ENCODE measurements at regions not wholly inside any gene's neighbourhood (a gene's known extent, or its start where the extent isn't known, plus 50 kb on each side); places are given as distances from the start of the nearest gene placed in this dataset.

DNA sequence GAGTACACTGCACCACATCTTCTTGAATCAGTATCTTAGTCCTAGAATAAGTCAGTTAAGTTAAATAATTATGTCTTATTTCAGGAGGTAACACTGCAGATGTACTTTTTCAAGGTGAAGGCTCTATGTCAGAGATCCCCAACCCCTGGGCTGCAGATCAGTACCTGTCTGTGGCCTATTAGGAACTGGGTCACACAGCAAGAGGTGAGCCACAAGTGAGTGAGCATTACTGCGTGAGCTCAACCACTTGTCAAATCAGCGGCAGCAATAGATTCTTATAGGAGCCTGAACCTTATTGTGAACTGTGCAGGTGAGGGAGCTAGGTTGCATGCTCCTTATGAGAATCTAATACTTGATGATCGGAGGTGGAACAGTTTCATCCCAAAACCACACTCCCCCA lies 851.9 kb upstream of the ALCAM start:
- Histone ChIP-seq H3K9me3 (no peaks in the 10 kb centered on the region), H3K36me3 (ENCODE audit: insufficient read depth in 1 of 2, low read depth in 1 of 2) (no peaks in the 10 kb centered on the region), H3K27ac (no peak overlapping the region), H3K4me3 (no peak overlapping the region), H3K4me1 (no peaks in the 10 kb centered on the region), H3K27me3 (ENCODE audit: insufficient read depth in 3 of 3, low read length in 2 of 3) (no peaks in the 10 kb centered on the region)
- DNase-seq (no peak), ATAC-seq (no peak)
- TF ChIP-seq, protein P1, sequence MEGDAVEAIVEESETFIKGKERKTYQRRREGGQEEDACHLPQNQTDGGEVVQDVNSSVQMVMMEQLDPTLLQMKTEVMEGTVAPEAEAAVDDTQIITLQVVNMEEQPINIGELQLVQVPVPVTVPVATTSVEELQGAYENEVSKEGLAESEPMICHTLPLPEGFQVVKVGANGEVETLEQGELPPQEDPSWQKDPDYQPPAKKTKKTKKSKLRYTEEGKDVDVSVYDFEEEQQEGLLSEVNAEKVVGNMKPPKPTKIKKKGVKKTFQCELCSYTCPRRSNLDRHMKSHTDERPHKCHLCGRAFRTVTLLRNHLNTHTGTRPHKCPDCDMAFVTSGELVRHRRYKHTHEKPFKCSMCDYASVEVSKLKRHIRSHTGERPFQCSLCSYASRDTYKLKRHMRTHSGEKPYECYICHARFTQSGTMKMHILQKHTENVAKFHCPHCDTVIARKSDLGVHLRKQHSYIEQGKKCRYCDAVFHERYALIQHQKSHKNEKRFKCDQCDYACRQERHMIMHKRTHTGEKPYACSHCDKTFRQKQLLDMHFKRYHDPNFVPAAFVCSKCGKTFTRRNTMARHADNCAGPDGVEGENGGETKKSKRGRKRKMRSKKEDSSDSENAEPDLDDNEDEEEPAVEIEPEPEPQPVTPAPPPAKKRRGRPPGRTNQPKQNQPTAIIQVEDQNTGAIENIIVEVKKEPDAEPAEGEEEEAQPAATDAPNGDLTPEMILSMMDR (IDR thresholded peaks at IDR 0.05) = no peak
- 94 to 97% (median 94%) methylated on average over 3 of the region's 3 CpGs for WGBS, 3 donors
- intact Hi-C loops (cut with DNase I) = no loop called here

- H3K27me3 ChIP-seq (ENCODE audit: insufficient read depth in 3 of 3, low read length in 2 of 3) = no peaks in the 10 kb centered on the region
- TF ChIP-seq, protein P1 (IDR thresholded peaks at IDR 0.05) = no peak
- H3K4me1 ChIP-seq = no peaks in the 10 kb centered on the region
- intact Hi-C loops (cut with DNase I) = no loop called here
- H3K27ac ChIP-seq = no peak overlapping the region
- no peaks in the 10 kb centered on the region for H3K9me3 ChIP-seq
- 49 to 63% (median 58%) methylated on average over 4 of the region's 4 CpGs for WGBS, 3 donors
- H3K4me3 ChIP-seq = no peak overlapping the region
- no peaks in the 10 kb centered on the region for H3K36me3 ChIP-seq (ENCODE audit: insufficient read depth in 1 of 2, low read depth in 1 of 2)
- ATAC-seq (no peak), DNase-seq (no peak)
Observed at GRCh38 chr3:104519068-104519467, 847.6 kb upstream of the ALCAM start.

DNA sequence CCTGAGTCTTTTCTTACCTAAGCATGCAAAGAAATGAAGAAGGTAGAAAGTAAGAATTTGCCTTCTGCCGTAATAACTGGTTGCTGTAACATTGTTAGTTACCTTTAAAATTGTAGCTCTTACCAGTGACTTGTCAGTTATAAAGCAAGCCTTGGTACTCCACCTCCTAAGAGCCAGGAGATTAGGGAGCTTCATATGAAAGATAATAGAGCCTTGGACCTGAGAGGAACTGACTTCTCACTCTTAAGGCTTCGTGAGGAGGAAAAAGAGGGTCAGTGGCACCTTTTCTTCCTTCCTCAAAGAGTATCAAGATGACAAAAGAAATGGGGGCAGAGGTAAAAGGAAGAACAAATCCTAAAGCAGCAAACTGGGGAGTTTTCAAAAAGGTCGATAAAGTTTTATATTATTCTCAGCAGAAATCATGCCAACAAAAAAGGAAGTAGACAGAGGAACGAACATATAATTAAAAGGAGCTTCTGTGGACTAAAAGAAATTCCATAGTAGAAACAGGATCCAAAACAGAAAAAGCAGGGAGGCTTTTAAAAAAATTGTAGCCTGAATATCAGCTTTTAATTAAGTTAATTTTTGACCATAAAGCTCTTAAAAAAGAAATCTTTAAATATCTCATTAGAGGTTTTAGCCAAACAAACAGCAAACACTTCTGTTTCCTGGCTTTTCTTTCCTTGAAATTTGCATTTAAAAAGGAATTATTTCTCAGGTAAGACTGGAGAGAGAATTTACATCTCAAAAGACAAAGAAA lies 847.1 kb upstream of the ALCAM start:
- WGBS, 3 donors = 22 to 41% (median 35%) methylated on average over 4 of the region's 4 CpGs
- Histone ChIP-seq H3K27ac (no peak overlapping the region), H3K4me1 (no peaks in the 10 kb centered on the region), H3K36me3 (ENCODE audit: insufficient read depth in 1 of 2, low read depth in 1 of 2) (no peaks in the 10 kb centered on the region), H3K4me3 (no peak overlapping the region), H3K27me3 (ENCODE audit: insufficient read depth in 3 of 3, low read length in 2 of 3) (no peaks in the 10 kb centered on the region), H3K9me3 (no peaks in the 10 kb centered on the region)
- DNase-seq = no peak
- intact Hi-C loops (cut with DNase I) = no loop called here
- no peak for ATAC-seq
- TF ChIP-seq, protein P1 (IDR thresholded peaks at IDR 0.05) = no peak

DNA sequence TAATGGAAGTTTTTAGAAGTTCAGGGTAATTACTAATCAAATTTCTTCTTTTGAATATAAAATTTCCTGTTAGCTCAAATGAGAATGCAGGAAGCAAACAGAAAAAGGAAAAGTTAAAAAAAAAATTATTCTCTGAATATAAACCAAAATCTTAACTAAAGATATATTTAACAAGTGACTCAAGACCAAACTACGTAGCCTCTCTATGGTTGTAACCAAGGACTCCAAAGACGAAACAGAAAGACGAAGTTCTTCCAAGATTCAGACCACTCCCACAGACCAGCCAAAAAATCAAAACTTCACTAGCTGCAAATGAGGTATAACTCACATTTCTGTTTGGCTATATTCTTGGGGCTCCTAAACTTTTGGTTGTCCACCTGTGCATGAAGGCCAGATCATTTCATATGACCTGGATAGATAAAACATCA lies 846.5 kb upstream of the ALCAM start:
- DNase-seq (no peak), ATAC-seq (no peak)
- Histone ChIP-seq H3K27ac (no peak overlapping the region), H3K9me3 (no peaks in the 10 kb centered on the region), H3K4me1 (no peaks in the 10 kb centered on the region), H3K4me3 (no peak overlapping the region), H3K36me3 (ENCODE audit: insufficient read depth in 1 of 2, low read depth in 1 of 2) (no peaks in the 10 kb centered on the region), H3K27me3 (ENCODE audit: insufficient read depth in 3 of 3, low read length in 2 of 3) (no peaks in the 10 kb centered on the region)
- TF ChIP-seq, protein P1 (IDR thresholded peaks at IDR 0.05) = no peak
- 56 to 76% (median 61%) methylated on average over 3 of the region's 3 CpGs for WGBS, 3 donors
- intact Hi-C loops (cut with DNase I) = no loop called here

All from psoas muscle (tissue), 7 donors.